ENCODE measurements at regions not wholly inside any gene's neighbourhood (a gene's known extent, or its start where the extent isn't known, plus 50 kb on each side); places are given as distances from the start of the nearest gene placed in this dataset.

- Histone ChIP-seq H3K36me3 (ENCODE audit: control insufficient read depth, insufficient read depth, low read length) (no peaks in the 10 kb centered on the region), H3K27me3 (ENCODE audit: control insufficient read depth, insufficient read depth, low read length) (peaks cover 4% of the 10 kb centered on the region), H3K4me3 (ENCODE audit: low read depth, low read length) (no peak overlapping the region)
- TF ChIP-seq CTCF (IDR thresholded peaks at IDR 0.05; ENCODE audit: insufficient read depth, low read length, poor library complexity, severe bottlenecking), result no peak
- no peak for DNase-seq (ENCODE audit: low read depth)
Measured at GRCh38 chr13:23947893-23948292, 50.6 kb upstream of the C1QTNF9B start.

GRCh38 chr13:23949200-23949599, 51.9 kb upstream of the C1QTNF9B start:
- TF ChIP-seq CTCF (IDR thresholded peaks at IDR 0.05; ENCODE audit: insufficient read depth, low read length, poor library complexity, severe bottlenecking), result no peak
- no peak overlapping the region for H3K4me3 ChIP-seq (ENCODE audit: low read depth, low read length)
- no peak for DNase-seq (ENCODE audit: low read depth)
- H3K36me3 ChIP-seq (ENCODE audit: control insufficient read depth, insufficient read depth, low read length), result no peaks in the 10 kb centered on the region
- peaks cover 4% of the 10 kb centered on the region for H3K27me3 ChIP-seq (ENCODE audit: control insufficient read depth, insufficient read depth, low read length)

- no peak for DNase-seq (ENCODE audit: low read depth)
- Histone ChIP-seq H3K36me3 (ENCODE audit: control insufficient read depth, insufficient read depth, low read length) (no peaks in the 10 kb centered on the region), H3K27me3 (ENCODE audit: control insufficient read depth, insufficient read depth, low read length) (peaks cover 4% of the 10 kb centered on the region), H3K4me3 (ENCODE audit: low read depth, low read length) (no peak overlapping the region)
- TF ChIP-seq CTCF (IDR thresholded peaks at IDR 0.05; ENCODE audit: insufficient read depth, low read length, poor library complexity, severe bottlenecking), result no peak
Measured at GRCh38 chr13:23949736-23950135, 52.4 kb upstream of the C1QTNF9B start.

GRCh38 chr13:23950736-23951510, 53.6 kb upstream of the C1QTNF9B start:
- peak; percentile 8 for TF ChIP-seq CTCF (IDR thresholded peaks at IDR 0.05; ENCODE audit: insufficient read depth, low read length, poor library complexity, severe bottlenecking)
- DNase-seq (ENCODE audit: low read depth), result no peak
- H3K36me3 ChIP-seq (ENCODE audit: control insufficient read depth, insufficient read depth, low read length), result no peaks in the 10 kb centered on the region
- no peak overlapping the region for H3K4me3 ChIP-seq (ENCODE audit: low read depth, low read length)
- no peaks in the 10 kb centered on the region for H3K27me3 ChIP-seq (ENCODE audit: control insufficient read depth, insufficient read depth, low read length)

- no peak for DNase-seq (ENCODE audit: low read depth)
- no peak for TF ChIP-seq CTCF (IDR thresholded peaks at IDR 0.05; ENCODE audit: insufficient read depth, low read length, poor library complexity, severe bottlenecking)
- Histone ChIP-seq H3K36me3 (ENCODE audit: control insufficient read depth, insufficient read depth, low read length) (no peaks in the 10 kb centered on the region), H3K27me3 (ENCODE audit: control insufficient read depth, insufficient read depth, low read length) (no peaks in the 10 kb centered on the region), H3K4me3 (ENCODE audit: low read depth, low read length) (no peak overlapping the region)
Measured at GRCh38 chr13:23952796-23953195, 55.5 kb upstream of the C1QTNF9B start.
